ENCODE measurements at regions not wholly inside any gene's neighbourhood (a gene's known extent, or its start where the extent isn't known, plus 50 kb on each side); places are given as distances from the start of the nearest gene placed in this dataset.

DNA sequence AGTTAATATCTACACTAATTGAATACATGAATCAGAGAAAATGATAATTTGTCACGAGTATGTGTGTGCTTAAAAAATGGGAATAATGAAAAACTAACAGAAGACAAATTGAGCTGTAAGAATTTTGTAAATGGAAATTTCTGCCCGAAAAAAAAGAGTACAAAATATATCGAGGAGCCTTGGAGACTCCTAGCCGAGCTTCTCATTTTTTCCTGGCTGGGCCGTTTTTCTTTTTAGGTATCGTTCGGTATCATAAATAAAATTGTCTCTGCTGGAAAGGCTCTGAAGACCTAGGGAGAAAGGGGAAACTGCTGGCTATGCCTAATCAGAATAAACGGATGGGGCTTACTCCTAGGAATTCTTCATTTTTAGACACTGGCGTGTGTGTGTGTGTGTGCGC lies 227.2 kb upstream of the RAG2 start:
- no peak for TF ChIP-seq POLR2A (IDR thresholded peaks at IDR 0.05; ENCODE audit: low read depth, low read length)
- no peak for TF ChIP-seq POLR2AphosphoS5 (IDR thresholded peaks at IDR 0.05; ENCODE audit: low read depth, low read length)
